GM18907 (cell line): ENCODE measurements at regions not wholly inside any gene's neighbourhood (a gene's known extent, or its start where the extent isn't known, plus 50 kb on each side); places are given as distances from the start of the nearest gene placed in this dataset.

Experiments
- ATAC-seq: cut with Tn5 transposase; IDR thresholded peaks from one replicate; pipeline ENCODE4 v1.9.1; 2021; ENCODE audit warnings: mild to moderate bottlenecking, moderate library complexity; ENCODE audit not compliant: unreplicated experiment

- ATAC-seq = no peak
These were observed 134.0 kb upstream of the MAGI3 start for GRCh38 chr1:113256348-113256729.

- no peak for ATAC-seq
These were observed 130.3 kb upstream of the MAGI3 start for GRCh38 chr1:113259988-113260387.

DNA sequence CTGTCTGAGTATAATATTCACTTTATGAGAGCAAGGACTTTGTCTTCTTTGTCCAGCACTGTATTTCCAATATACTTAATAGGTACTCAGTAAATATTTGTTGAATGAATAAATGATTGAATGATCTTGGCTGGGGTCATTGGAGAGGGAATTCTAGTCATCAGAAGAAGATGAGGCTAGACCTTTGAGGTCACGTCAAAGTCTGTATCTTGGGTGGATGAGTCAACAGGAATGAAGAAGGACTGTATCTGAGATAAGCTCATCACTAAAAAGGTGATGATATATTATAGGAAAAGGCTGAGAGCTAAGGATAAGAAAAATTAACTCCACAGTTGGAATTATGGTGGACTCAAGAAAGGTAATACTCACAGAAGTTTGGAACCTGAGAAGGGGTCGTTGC, 125.1 kb upstream of the MAGI3 start:
- ATAC-seq = no peak

- ATAC-seq = no peak
These were observed 123.5 kb upstream of the MAGI3 start for GRCh38 chr1:113266788-113267187.

DNA sequence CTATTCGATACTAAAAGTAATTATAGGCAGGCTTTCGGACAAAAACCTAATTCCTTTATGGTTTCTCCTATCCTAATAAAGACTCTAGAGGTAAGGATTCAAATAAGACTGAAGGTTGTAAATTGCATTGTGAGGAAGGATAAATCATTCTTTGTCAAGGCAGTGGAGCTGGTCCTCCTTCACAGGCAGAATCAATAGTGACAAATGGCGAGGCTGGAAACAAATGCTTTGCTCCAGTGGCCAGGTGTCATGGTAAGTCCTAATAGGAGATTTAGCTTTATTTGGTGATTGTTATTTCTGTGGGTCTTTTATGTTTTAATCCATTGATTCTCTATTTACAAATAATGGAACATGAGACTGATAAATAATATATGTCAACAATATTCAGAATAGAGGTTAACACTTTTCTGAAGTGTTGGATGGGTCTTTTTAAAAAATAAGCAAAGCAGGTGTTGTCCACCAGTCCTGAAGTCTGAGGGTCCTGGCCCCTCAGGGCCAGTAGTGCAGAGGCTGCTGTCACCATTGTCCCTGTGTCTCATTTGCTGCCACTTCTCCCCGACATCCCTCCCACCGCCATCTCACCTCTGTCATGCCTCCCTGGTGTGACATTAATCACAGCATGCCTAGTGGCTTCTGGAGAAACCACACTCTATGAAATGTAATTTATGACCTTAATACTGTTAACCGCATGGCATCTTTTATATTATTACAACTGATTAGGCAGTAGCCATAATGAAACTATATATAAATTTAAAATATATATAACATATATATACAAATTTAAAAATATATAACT, 120.9 kb upstream of the MAGI3 start:
- no peak for ATAC-seq

- ATAC-seq = no peak
These were observed 119.3 kb upstream of the MAGI3 start for GRCh38 chr1:113271039-113271438.

GRCh38 chr1:113275083-113275482, 115.2 kb upstream of the MAGI3 start:
- no peak for ATAC-seq

DNA sequence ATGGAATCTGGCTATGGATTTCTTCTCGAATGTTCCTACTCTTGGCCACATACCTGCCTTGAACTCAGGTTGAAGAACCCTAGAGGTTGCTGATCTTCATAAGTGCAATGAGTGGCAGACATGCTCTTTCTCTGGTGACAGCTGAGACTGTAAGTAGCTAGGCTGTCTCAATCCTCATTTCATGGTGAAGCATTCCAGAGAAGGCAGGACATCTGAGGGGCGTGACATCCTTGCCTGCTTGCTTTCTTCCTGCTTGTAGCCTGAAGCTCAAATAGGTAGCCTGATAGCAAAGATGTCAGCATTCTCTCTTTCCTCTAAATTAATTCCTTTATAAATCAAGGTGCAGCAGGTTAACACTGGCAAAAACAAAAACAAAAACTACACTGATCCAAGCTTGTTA, 114.6 kb upstream of the MAGI3 start:
- ATAC-seq = no peak

- no peak for ATAC-seq
These were observed 113.8 kb upstream of the MAGI3 start for GRCh38 chr1:113276507-113276906.

- ATAC-seq = no peak
These were observed 111.9 kb upstream of the MAGI3 start for GRCh38 chr1:113278371-113278770.

DNA sequence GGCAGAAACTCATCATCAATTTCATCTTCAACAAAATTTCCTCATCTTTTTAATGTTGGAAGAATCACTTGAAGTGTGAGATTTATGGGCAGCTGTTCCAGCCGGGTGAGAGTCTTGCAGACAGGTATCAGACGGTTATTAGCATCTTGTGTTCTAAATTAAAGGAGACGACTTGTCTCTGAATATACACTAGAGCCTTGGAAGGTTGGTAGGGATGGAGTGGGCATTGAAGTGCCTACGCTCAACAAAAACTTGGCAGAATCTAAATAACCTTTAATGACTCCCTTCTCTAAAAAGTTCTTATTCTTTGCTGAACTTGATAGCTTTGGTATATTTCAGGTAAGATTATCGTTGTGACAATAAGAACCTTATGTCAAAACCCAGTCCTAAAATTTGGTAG, 111.5 kb upstream of the MAGI3 start:
- ATAC-seq = no peak

GRCh38 chr1:113279776-113280391, 110.4 kb upstream of the MAGI3 start:
- ATAC-seq = no peak

DNA sequence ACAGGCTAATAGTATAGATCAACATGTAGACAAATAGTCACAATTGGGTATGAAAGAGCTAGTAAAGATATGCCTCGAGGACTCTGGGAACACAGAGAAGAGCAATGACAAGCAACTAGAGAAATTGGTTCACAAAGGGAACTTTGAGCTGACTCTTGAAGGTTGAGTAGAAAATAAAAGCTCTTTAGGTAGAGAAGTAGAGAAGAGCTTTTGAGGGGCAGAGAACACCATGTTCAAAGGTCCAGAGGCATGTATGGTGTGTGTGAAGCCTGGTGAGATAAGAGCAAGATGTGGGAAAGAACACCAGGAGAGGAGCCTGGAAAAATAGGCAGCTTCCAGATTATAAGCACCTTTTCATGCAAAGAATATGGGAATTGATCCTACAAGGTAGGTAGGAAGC, 109.7 kb upstream of the MAGI3 start:
- no peak for ATAC-seq

DNA sequence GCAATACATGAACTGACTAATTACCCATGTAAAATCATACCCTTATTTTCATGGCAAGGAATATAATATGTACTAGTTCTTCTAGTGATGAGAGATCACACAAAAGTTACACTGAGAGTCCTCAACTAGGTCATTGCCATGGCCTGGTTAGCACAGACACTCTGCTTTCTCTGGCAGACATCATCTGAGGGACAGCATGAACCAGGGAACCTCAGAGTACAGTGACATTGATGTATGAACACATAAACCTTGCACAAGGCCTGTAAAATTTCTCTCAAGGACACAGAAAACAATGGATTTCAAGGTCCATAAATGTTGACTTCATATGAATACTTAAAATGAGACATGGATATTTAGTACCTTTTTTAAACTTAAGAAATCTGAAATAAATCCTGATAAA, 108.8 kb upstream of the MAGI3 start:
- no peak for ATAC-seq

- no peak for ATAC-seq
These were observed 108.1 kb upstream of the MAGI3 start for GRCh38 chr1:113282008-113282892.

GRCh38 chr1:113282893-113283285, 107.4 kb upstream of the MAGI3 start:
- ATAC-seq = no peak

- no peak for ATAC-seq
These were observed 106.4 kb upstream of the MAGI3 start for GRCh38 chr1:113283914-113284313.

DNA sequence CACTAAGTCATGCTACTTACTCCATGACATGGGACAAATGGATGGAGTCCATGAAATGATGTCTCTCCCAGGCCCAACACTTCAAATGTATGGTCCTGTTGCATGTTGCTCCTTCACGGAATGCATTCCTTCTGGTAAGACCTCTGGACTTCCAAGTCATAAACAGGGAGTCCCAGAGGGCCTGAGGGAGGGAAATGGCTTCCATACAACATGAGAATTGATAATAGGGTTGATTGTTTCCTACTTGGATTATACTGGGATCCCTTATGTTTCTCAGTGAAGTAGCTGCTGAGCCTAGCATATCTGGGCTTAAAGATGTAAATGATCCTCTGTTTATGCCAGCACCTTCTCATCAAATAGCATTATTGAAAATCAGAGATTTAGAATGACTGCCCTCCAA, 104.2 kb upstream of the MAGI3 start:
- no peak for ATAC-seq

DNA sequence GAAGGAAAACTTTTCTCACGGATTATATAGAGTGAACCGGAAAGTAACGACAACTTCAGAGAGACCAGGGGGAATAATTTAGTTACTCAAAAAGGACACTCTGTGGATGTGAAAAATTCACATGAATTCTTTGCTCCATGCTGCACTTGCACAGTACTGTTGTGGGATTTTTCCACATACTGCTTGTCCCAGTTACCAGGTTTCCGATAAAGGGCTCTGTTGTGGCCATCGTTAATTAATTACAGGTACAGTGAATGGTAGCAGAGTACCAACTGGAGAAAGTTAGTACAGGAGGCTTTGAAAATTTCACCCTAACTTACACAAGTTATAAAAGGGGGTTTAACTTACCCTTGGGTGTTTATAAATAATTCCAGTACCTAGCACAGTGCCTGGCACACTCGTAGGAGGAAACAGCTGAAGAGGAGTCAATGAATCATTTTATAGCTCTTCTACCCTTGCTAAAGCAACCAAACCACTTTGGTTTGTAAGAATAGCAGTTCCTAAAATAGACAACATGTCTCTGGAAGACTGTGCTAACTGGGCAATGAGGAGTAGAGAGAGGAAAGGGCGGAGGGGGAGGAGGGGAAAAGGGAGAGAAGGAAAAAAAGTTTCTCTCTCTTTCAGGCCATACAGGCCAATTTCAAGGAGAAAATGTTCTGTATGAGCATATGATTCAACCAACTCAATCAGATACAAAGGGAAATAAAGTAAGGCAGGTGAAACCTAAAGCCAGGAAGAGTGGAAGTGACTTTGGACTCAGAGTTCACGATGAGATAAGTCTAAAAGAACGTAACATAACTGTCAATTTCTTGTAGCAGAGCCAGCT, 98.3 kb upstream of the MAGI3 start:
- no peak for ATAC-seq

GRCh38 chr1:113292603-113293255, 97.6 kb upstream of the MAGI3 start:
- ATAC-seq = no peak
